ENCODE measurements at regions not wholly inside any gene's neighbourhood (a gene's known extent, or its start where the extent isn't known, plus 50 kb on each side); places are given as distances from the start of the nearest gene placed in this dataset.
"Not testable (repeated sequence)": the region's sequence is repeated elsewhere in the genome, so short reads cannot be mapped to it uniquely, and the experiment has no call there.

- no peak for DNase-seq
Observed at GRCh38 chr1:47523835-47524215, 86.0 kb downstream of the FOXD2 start.

- no peak for DNase-seq
Observed at GRCh38 chr1:47524272-47524671, 86.4 kb downstream of the FOXD2 start.

- DNase-seq, result no peak
Observed at GRCh38 chr1:47527653-47528272, 89.9 kb downstream of the FOXD2 start.

- DNase-seq, result no peak
Observed at GRCh38 chr1:47529520-47530098, 91.8 kb downstream of the FOXD2 start.

- peak; percentile 57 for DNase-seq
Observed at GRCh38 chr1:47532921-47533792, 95.3 kb downstream of the FOXD2 start.

- DNase-seq, result no peak
Observed at GRCh38 chr1:47533793-47534328, 96.0 kb downstream of the FOXD2 start.

- DNase-seq, result no peak
Observed at GRCh38 chr1:47534436-47534835, 96.6 kb downstream of the FOXD2 start.

GRCh38 chr1:47536646-47537118 is 98.8 kb downstream of the FOXD2 start:
- DNase-seq, result no peak

- no peak for DNase-seq
Observed at GRCh38 chr1:47537268-47537667, 99.4 kb downstream of the FOXD2 start.

- DNase-seq, result no peak
Observed at GRCh38 chr1:47537966-47538365, 100.1 kb downstream of the FOXD2 start.

GRCh38 chr1:47538530-47538929 is 100.7 kb downstream of the FOXD2 start:
- DNase-seq, result not testable (repeated sequence)

- DNase-seq, result not testable (repeated sequence)
Observed at GRCh38 chr1:47541705-47542104, 103.9 kb downstream of the FOXD2 start.

GRCh38 chr1:47543089-47543488 is 105.2 kb downstream of the FOXD2 start:
- DNase-seq, result not testable (repeated sequence)

GRCh38 chr1:47545912-47546483 is 108.2 kb downstream of the FOXD2 start:
- no peak for DNase-seq

GRCh38 chr1:47547753-47548573 is 110.1 kb downstream of the FOXD2 start:
- no peak for DNase-seq

GRCh38 chr1:47548637-47549036 is 110.8 kb downstream of the FOXD2 start:
- no peak for DNase-seq

GRCh38 chr1:47549532-47549931 is 111.7 kb downstream of the FOXD2 start:
- DNase-seq, result no peak

GRCh38 chr1:47550929-47551328 is 113.1 kb downstream of the FOXD2 start:
- no peak for DNase-seq

GRCh38 chr1:47551971-47552528 is 114.2 kb downstream of the FOXD2 start:
- no peak for DNase-seq

GRCh38 chr1:47554082-47554481 is 116.2 kb downstream of the FOXD2 start:
- no peak for DNase-seq

- DNase-seq, result no peak
Observed at GRCh38 chr1:47554901-47555300, 117.1 kb downstream of the FOXD2 start.

- DNase-seq, result no peak
Observed at GRCh38 chr1:47555306-47555705, 117.5 kb downstream of the FOXD2 start.

All from NCI-H2171 (cell line).